GM18499 (cell line): ENCODE measurements at regions not wholly inside any gene's neighbourhood (a gene's known extent, or its start where the extent isn't known, plus 50 kb on each side); places are given as distances from the start of the nearest gene placed in this dataset.
"Not testable (repeated sequence)": the region's sequence is repeated elsewhere in the genome, so short reads cannot be mapped to it uniquely, and the experiment has no call there.

Experiments
- ATAC-seq: cut with Tn5 transposase; IDR thresholded peaks from one replicate; pipeline ENCODE4 v1.9.1; 2021; ENCODE audit warnings: moderate number of reproducible peaks; ENCODE audit not compliant: insufficient read depth, unreplicated experiment

GRCh38 chr5:6321078-6321477 is 57.3 kb downstream of the MED10 start:
- no peak for ATAC-seq

GRCh38 chr5:6319116-6319515 is 59.2 kb downstream of the MED10 start:
- no peak for ATAC-seq

GRCh38 chr5:6317116-6317798 is 61.1 kb downstream of the MED10 start:
- ATAC-seq = no peak

GRCh38 chr5:6315580-6315979 is 62.8 kb downstream of the MED10 start:
- ATAC-seq = no peak

DNA sequence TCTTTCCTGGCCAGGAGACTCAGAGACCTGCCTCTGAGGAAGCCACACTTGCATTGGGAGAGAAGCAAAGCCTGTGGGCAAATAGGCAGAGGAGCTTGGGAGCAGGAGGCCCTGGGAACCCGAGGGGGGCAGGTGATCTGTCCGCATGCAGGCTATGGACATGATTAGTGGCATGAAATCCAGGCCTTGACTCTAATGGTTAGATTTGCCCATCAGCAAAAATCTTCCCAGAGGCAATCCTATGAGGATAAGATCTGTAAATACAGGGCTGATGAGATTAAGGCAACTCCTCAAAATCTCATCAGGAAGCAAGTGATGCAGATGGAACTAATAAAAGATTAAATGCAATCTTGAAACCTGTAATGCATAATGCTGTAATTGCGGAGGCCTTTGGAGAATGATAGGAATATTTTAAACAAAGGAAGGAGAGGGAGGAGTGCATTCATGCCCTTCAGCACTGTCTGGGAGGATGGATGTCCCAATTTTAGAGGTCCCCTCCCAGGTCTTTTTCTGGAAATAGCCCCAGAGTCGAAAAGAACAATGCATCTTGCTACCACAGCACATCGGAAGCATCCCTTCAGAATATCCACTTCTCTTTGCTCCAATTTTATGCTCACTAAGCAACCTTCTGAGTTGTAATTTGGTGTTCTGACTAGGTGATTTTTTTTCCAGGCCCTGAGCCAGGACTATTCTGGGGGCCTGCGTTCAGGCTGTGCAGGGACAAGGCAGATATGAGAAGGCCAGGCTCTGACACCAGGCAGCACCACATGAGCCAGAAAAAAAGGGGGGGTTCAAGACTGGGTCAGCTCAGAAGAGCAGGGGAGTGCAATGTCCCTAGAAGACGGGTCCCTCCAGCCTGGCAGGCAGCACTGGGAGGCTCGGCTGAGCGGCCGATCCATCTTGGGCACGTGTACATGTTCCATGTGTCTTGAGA is 66.5 kb downstream of the MED10 start:
- ATAC-seq = no peak

- no peak for ATAC-seq
Measured at GRCh38 chr5:6309949-6310348, 68.4 kb downstream of the MED10 start.

DNA sequence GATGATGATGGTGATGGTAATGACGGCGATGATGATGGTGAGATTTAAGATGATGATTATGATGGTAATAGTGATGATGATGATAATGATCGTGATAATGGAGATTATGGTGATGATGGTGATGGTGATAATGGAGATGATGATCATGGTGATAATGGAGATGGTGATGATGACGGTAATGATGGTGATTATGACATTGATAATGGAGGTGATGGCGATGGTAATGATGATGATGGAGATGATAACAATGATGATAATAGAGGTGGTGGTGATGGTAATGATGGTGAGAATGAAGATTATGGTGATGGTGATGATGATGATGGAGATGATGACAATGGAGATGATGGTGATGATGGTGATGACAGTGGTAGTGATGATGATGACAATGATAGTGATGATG is 69.7 kb downstream of the MED10 start:
- ATAC-seq = no peak

DNA sequence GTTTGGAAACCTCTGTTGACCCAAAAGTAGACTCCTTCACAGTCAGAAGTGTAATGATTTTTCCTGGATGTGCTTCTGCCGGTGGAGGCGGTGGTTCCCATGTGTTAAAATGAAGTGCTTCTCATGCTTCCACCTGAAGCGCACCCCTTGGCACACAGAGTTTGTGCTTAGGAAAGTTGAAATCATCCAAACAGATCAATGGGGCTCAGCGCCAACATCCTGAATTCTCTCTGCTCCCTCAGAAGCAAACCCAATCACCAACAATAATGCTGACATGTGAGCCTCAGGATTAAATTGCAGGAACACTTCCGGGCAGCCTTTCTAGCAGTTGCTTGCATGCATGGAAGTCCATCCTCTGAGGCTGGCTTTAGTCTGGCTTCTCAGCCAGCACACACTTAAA is 71.0 kb downstream of the MED10 start:
- no peak for ATAC-seq

DNA sequence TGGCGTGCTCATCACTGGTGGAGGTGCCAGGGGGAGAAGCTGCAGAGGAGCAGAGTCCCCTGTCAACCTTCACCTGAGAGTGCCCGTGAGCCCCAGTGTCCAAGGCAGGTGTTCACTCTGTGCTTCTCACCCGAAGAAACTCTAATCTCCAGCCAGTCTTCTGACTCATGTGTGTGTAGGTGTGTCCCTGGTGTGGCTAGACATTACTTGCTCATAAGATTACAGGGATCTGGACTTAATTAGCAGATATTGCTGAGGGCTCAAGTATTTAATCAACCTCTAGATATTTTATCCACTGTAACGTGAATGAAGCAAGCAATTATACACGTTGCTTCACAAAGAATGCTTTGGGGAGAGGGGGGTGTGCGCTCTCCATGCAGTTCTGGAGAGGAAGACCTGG is 72.5 kb downstream of the MED10 start:
- ATAC-seq = no peak

GRCh38 chr5:6302684-6303083 is 75.7 kb downstream of the MED10 start:
- ATAC-seq = no peak

DNA sequence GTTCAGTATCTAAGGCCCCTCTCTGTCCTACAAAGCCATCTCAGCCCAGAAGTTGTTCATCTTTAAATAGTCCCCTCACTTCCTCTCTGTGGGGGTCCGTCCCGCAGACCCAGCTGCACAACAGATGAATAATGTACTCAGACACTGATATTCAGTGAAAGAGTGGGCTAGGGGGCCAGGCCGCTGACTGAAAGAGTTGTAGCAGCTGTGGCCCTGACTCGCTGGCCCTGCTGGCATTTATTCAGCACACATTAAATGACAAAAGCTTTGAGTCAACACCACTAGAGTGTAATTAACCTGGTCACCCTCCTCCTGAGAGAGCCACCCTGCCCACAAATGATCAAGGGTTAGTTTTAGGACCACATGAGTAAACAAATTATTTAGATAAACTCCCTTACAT is 76.3 kb downstream of the MED10 start:
- no peak for ATAC-seq

- ATAC-seq = no peak
Measured at GRCh38 chr5:6296524-6296923, 81.8 kb downstream of the MED10 start.

- ATAC-seq = no peak
Measured at GRCh38 chr5:6291961-6292360, 86.4 kb downstream of the MED10 start.

- ATAC-seq = no peak
Measured at GRCh38 chr5:6289239-6289638, 89.1 kb downstream of the MED10 start.

DNA sequence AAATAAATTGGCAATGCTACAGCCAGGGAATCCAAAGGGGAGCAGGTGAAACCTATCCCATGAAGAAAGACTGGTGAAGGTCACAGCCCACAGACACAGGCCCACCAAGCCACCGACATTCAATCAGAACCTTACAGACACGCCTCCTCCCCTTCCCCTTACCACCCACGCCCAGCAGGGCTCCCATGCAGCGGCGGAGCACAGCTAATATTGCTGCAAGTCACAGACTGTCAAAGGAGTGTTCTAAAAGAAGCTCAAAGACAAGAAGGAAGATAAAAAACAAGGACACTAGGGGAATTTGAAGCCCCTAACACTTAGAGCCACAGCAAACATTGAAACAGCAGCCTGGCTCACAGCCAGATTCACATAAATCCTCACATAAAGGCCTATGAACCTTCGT is 91.2 kb downstream of the MED10 start:
- no peak for ATAC-seq

DNA sequence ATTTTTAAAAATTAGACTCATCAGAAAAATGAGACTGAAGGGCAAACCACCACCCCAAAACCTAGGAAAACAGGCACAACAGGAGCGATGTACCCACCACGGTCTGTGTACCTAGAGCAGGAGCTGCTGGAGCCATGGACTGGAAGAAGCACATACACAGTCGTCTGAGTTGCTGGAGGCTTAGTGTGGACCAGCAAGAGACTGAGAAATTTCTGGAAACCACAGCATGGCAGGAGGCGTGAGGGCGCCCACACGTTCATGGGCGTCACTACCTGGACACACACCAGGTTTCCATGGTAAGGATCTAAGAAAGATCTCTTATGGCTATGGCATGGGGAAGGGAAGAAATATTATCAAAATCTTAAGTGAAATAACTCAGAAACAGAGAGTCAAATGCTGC is 91.9 kb downstream of the MED10 start:
- ATAC-seq = no peak

GRCh38 chr5:6284491-6284890 is 93.9 kb downstream of the MED10 start:
- ATAC-seq = not testable (repeated sequence)

DNA sequence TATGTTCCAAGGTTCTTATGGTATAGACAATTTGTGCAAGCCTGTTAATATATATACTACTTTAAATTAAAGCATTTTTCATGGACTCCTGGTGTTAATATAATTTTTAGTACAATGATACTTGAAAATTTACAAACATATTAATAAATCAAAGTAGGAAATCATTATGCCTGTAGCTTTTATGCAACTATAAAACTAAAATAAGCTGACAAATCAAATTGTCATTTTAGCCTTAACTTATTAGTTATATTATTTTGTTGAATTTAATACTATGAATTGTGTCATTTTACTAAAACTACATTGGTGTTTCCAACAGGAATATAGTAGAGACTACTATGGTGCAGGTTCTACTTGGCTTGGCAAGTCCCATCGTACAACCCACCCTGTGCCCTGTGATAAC is 96.0 kb downstream of the MED10 start:
- ATAC-seq = no peak

DNA sequence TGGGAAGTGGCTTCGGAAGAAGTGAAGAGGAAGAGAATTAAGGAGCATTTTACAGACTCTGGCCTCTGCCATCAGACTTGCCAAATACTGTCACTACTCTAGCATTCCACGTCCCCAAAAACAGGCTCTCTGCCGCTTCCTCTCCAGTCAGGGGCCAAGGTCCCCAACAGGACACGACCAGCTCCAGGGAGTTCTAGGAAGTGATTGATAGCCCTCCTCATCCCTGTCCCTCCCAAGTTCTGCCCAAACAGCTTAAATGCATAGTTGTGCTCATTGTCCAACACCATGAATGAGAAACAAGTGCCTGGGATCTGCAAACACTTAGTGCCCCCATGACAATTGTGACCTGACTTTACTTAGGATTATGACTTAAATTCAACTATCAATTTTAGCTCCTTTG is 96.5 kb downstream of the MED10 start:
- no peak for ATAC-seq

GRCh38 chr5:6280425-6281100 is 97.8 kb downstream of the MED10 start:
- ATAC-seq = no peak

DNA sequence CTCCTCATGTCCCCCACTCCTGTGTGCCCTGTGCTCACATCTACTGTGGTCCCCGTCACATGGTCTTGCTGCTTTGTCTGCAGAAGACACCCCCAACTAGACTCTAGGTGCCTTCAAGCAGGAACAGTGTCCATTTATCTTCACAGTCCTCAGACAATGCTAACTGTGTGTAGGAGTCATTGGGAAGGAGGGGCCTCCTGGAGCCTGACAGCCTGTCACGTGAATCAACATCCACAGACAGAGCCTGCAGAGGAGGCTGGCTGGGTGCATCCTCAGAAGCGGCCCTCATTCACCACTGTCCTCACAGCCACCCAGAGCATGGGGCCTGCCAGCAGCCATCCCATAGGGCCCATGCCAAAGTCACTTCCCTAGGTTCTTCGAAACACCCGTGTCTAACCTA is 98.7 kb downstream of the MED10 start:
- ATAC-seq = no peak
